Activated T-cell treated with anti-CD3 and anti-CD28 coated beads, Interleukin-2, amount 50 U/mL, for 72 hours (primary cell): ENCODE measurements at regions not wholly inside any gene's neighbourhood (a gene's known extent, or its start where the extent isn't known, plus 50 kb on each side); places are given as distances from the start of the nearest gene placed in this dataset.

Experiments used
- ATAC-seq, 2 donors: fragments of 150-1000 bp; cut with Tn5 transposase; replicated peaks in 1 of 2; 2 replicates each; pipeline ENCODE4 v1.10.0; 2021; ENCODE audit warnings: moderate library complexity in 2 of 2, mild to moderate bottlenecking in 1 of 2
- DNase-seq, 2 donors: peaks; one replicate each; pipeline ENCODE4 v3.0.0; 2021 to 2022; ENCODE audit warnings: mixed read lengths in 1 of 2
- H3K27ac Mint-ChIP-seq: one replicate; pipeline ENCODE4 v1.8.0; 2022; ENCODE audit warnings: mild to moderate bottlenecking, moderate library complexity, mixed read lengths
- H3K27me3 Mint-ChIP-seq: one replicate; pipeline ENCODE4 v1.8.0; 2022; ENCODE audit warnings: low read depth, mixed read lengths
- H3K36me3 Mint-ChIP-seq, 2 donors: one replicate each; pipeline ENCODE4 v1.8.0; 2022; ENCODE audit warnings: mixed read lengths in 2 of 2, mild to moderate bottlenecking in 1 of 2; ENCODE audit not compliant: insufficient read depth in 2 of 2
- H3K4me1 Mint-ChIP-seq: one replicate; pipeline ENCODE4 v1.8.0; 2022; ENCODE audit warnings: low read depth, mixed read lengths
- H3K4me3 Mint-ChIP-seq, 2 donors: one replicate each; pipeline ENCODE4 v1.8.0; 2022; ENCODE audit warnings: mild to moderate bottlenecking in 2 of 2, mixed read lengths in 2 of 2, moderate library complexity in 2 of 2
- H3K9me3 Mint-ChIP-seq, 2 donors: one replicate each; pipeline ENCODE4 v1.8.0; 2022; ENCODE audit warnings: mixed read lengths in 2 of 2

- Mint-ChIP-seq H3K4me1 (no peaks in the 10 kb centered on the region), H3K27ac (no peak overlapping the region), H3K36me3 (no peaks in the 10 kb centered on the region), H3K4me3 (no peak overlapping the region), H3K27me3 (no peaks in the 10 kb centered on the region), H3K9me3 (no peaks in the 10 kb centered on the region)
- ATAC-seq = no peak
- no peak for DNase-seq
Observed at GRCh38 chr5:168153876-168154270, 137.6 kb upstream of the WWC1 start.

- no peaks in the 10 kb centered on the region for H3K27me3 Mint-ChIP-seq
- H3K36me3 Mint-ChIP-seq = no peaks in the 10 kb centered on the region
- H3K4me1 Mint-ChIP-seq = no peaks in the 10 kb centered on the region
Observed at GRCh38 chr5:168155585-168155984, 135.9 kb upstream of the WWC1 start.

GRCh38 chr5:168156170-168156569, 135.3 kb upstream of the WWC1 start:
- H3K9me3 Mint-ChIP-seq = no peaks in the 10 kb centered on the region
- ATAC-seq = no peak
- no peaks in the 10 kb centered on the region for H3K4me1 Mint-ChIP-seq
- no peaks in the 10 kb centered on the region for H3K27me3 Mint-ChIP-seq
- no peak overlapping the region for H3K4me3 Mint-ChIP-seq
- DNase-seq = no peak
- no peak overlapping the region for H3K27ac Mint-ChIP-seq
- no peaks in the 10 kb centered on the region for H3K36me3 Mint-ChIP-seq

More at GRCh38 chr5:168155585-168155984, 135.9 kb upstream of the WWC1 start:
- no peak overlapping the region for H3K27ac Mint-ChIP-seq
- no peak overlapping the region for H3K4me3 Mint-ChIP-seq
- ATAC-seq (no peak), DNase-seq (no peak)
- no peaks in the 10 kb centered on the region for H3K9me3 Mint-ChIP-seq

- Mint-ChIP-seq H3K36me3 (no peaks in the 10 kb centered on the region), H3K4me1 (no peaks in the 10 kb centered on the region), H3K27ac (no peak overlapping the region), H3K9me3 (no peaks in the 10 kb centered on the region), H3K4me3 (no peak overlapping the region), H3K27me3 (no peaks in the 10 kb centered on the region)
- DNase-seq (no peak), ATAC-seq (no peak)
Observed at GRCh38 chr5:168157141-168157540, 134.3 kb upstream of the WWC1 start.

GRCh38 chr5:168159425-168159824, 132.0 kb upstream of the WWC1 start:
- H3K36me3 Mint-ChIP-seq = no peaks in the 10 kb centered on the region
- no peaks in the 10 kb centered on the region for H3K27me3 Mint-ChIP-seq
- DNase-seq (no peak), ATAC-seq (no peak)
- H3K27ac Mint-ChIP-seq = no peak overlapping the region
- no peak overlapping the region for H3K4me3 Mint-ChIP-seq
- H3K4me1 Mint-ChIP-seq = no peaks in the 10 kb centered on the region
- H3K9me3 Mint-ChIP-seq = no peaks in the 10 kb centered on the region

GRCh38 chr5:168162464-168162863, 129.0 kb upstream of the WWC1 start:
- DNase-seq (no peak), ATAC-seq (no peak)
- no peaks in the 10 kb centered on the region for H3K36me3 Mint-ChIP-seq
- no peaks in the 10 kb centered on the region for H3K9me3 Mint-ChIP-seq
- no peak overlapping the region for H3K4me3 Mint-ChIP-seq
- no peaks in the 10 kb centered on the region for H3K4me1 Mint-ChIP-seq
- no peaks in the 10 kb centered on the region for H3K27me3 Mint-ChIP-seq
- H3K27ac Mint-ChIP-seq = no peak overlapping the region

GRCh38 chr5:168163966-168164365, 127.5 kb upstream of the WWC1 start:
- Mint-ChIP-seq H3K4me1 (no peaks in the 10 kb centered on the region), H3K9me3 (no peaks in the 10 kb centered on the region), H3K27me3 (no peaks in the 10 kb centered on the region), H3K4me3 (no peak overlapping the region), H3K27ac (no peak overlapping the region), H3K36me3 (no peaks in the 10 kb centered on the region)
- ATAC-seq (no peak), DNase-seq (no peak)

- no peak for DNase-seq
- H3K36me3 Mint-ChIP-seq = no peaks in the 10 kb centered on the region
- H3K9me3 Mint-ChIP-seq = no peaks in the 10 kb centered on the region
- no peaks in the 10 kb centered on the region for H3K4me1 Mint-ChIP-seq
- no peak overlapping the region for H3K4me3 Mint-ChIP-seq
- H3K27me3 Mint-ChIP-seq = no peaks in the 10 kb centered on the region
- H3K27ac Mint-ChIP-seq = no peak overlapping the region
- ATAC-seq = no peak
Observed at GRCh38 chr5:168165221-168165914, 126.1 kb upstream of the WWC1 start.

GRCh38 chr5:168165977-168166376, 125.5 kb upstream of the WWC1 start:
- no peaks in the 10 kb centered on the region for H3K9me3 Mint-ChIP-seq
- DNase-seq (no peak), ATAC-seq (no peak)
- H3K36me3 Mint-ChIP-seq = no peaks in the 10 kb centered on the region
- H3K4me3 Mint-ChIP-seq = no peak overlapping the region
- H3K27ac Mint-ChIP-seq = no peak overlapping the region
- no peaks in the 10 kb centered on the region for H3K4me1 Mint-ChIP-seq
- H3K27me3 Mint-ChIP-seq = no peaks in the 10 kb centered on the region

- no peaks in the 10 kb centered on the region for H3K36me3 Mint-ChIP-seq
- no peaks in the 10 kb centered on the region for H3K9me3 Mint-ChIP-seq
- no peak overlapping the region for H3K4me3 Mint-ChIP-seq
- H3K4me1 Mint-ChIP-seq = no peaks in the 10 kb centered on the region
- H3K27ac Mint-ChIP-seq = no peak overlapping the region
- H3K27me3 Mint-ChIP-seq = no peaks in the 10 kb centered on the region
- ATAC-seq (no peak), DNase-seq (no peak)
Observed at GRCh38 chr5:168167338-168167737, 124.1 kb upstream of the WWC1 start.

- ATAC-seq (no peak), DNase-seq (no peak)
- Mint-ChIP-seq H3K27ac (no peak overlapping the region), H3K4me3 (no peak overlapping the region), H3K4me1 (no peaks in the 10 kb centered on the region), H3K36me3 (no peaks in the 10 kb centered on the region), H3K27me3 (no peaks in the 10 kb centered on the region), H3K9me3 (no peaks in the 10 kb centered on the region)
Observed at GRCh38 chr5:168168978-168169698, 122.3 kb upstream of the WWC1 start.

- H3K9me3 Mint-ChIP-seq = no peaks in the 10 kb centered on the region
- ATAC-seq (no peak), DNase-seq (no peak)
- no peak overlapping the region for H3K27ac Mint-ChIP-seq
- no peak overlapping the region for H3K4me3 Mint-ChIP-seq
- no peaks in the 10 kb centered on the region for H3K36me3 Mint-ChIP-seq
- H3K4me1 Mint-ChIP-seq = no peaks in the 10 kb centered on the region
- no peaks in the 10 kb centered on the region for H3K27me3 Mint-ChIP-seq
Observed at GRCh38 chr5:168169791-168170190, 121.7 kb upstream of the WWC1 start.

GRCh38 chr5:168171901-168172759, 119.3 kb upstream of the WWC1 start:
- DNase-seq (no peak), ATAC-seq (no peak)
- H3K4me1 Mint-ChIP-seq = no peaks in the 10 kb centered on the region
- H3K27ac Mint-ChIP-seq = no peak overlapping the region
- no peak overlapping the region for H3K4me3 Mint-ChIP-seq
- no peaks in the 10 kb centered on the region for H3K9me3 Mint-ChIP-seq
- no peaks in the 10 kb centered on the region for H3K36me3 Mint-ChIP-seq
- no peaks in the 10 kb centered on the region for H3K27me3 Mint-ChIP-seq
